DMS53 (cell line): ENCODE measurements at regions not wholly inside any gene's neighbourhood (a gene's known extent, or its start where the extent isn't known, plus 50 kb on each side); places are given as distances from the start of the nearest gene placed in this dataset.
"Not testable (repeated sequence)": the region's sequence is repeated elsewhere in the genome, so short reads cannot be mapped to it uniquely, and the experiment has no call there.

Source experiments
- DNase-seq: peaks from one replicate; lab custom pipeline; 2025; lab: John Stamatoyannopoulos, UW

GRCh38 chr6:106799031-106799894, 169.9 kb downstream of the QRSL1 start:
- no peak for DNase-seq

DNA sequence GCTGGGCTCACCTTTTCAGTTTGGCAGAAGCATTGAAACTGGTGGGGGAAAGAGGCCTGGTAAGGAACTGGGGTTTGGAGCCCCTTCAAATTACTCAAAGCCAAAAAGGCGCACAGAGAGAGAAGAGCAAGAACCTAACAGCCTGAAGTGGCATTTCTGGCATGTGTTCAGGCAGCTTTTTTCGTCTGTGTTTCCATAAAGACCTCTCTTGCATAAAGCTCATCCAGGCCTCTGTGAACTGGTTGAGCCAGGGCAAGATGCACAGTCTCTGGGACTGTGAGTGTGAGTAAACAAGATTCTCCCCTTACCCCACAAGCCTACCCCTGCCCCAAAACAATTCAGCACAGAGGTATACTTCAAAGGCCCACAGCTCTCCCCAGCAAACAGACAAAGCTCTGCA, 167.8 kb downstream of the QRSL1 start:
- no peak for DNase-seq

DNA sequence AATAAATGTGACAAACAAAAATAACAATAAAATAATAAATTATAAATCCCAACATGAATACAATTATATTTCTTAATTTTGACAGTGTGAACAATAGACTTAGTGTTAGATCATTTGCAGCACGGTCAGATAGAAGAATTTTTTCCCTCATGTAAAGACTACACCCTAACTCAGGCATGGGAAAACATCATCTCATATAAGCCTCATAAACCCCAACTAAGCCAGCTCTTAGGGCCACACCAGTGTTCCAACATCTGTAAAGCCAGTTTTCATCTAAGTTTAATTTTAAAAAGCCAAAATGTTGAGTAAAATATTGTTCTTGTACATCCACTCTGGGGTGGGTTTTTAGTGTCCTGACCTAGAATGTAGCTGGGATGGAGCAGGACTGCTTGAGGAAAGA, 167.4 kb downstream of the QRSL1 start:
- no peak for DNase-seq

DNA sequence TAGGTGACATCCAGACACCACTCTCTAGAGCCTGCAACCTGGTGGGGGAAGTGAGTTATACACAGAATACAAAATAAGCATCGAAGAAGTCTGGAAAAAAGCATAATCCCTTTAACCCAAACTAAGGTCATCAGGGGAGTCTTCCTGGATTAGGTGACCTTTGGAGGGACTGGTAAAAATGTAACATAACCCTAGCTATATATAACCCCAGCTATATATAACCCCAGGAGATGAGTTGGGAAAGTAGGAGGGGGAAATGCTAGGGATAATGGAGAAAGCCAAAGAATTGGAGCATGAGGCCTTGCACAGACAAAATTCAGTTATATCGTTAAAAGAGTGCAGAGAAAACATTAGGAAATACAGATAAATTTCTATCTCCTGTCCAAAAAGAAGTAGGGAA, 164.8 kb downstream of the QRSL1 start:
- no peak for DNase-seq

DNA sequence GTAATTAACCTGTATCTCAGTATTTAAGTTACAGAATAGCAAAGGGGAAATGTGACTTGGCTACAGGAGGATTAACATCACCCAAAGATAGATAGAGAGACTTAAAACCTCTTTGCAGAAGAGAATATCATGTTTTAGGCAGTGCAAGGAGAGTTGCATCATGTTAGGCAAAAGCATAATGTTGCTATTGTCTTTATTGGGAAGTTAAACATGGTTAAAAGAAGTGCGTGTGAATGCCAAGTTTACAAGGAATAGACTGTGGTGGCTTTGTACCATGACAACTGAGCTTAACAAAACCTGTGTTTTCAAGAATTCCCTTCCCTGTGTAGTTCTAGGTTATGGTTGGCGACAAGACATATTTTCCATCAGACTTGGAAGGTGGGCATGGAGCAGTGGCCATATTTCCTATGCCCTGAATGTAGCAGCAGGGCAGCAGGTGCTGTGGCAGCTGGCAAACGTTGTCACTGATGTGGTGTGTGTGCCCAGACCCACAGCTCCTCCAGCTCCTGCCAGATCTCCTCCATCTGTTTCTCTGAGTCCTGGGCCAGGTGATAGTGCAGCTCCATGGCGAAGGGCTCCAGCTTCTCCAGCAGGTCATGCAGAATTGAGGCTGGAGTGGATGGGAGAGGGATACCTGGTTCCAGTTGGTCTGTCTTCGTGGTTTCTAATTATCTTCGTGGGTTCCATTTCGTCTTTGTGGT, 163.3 kb downstream of the QRSL1 start:
- no peak for DNase-seq

DNA sequence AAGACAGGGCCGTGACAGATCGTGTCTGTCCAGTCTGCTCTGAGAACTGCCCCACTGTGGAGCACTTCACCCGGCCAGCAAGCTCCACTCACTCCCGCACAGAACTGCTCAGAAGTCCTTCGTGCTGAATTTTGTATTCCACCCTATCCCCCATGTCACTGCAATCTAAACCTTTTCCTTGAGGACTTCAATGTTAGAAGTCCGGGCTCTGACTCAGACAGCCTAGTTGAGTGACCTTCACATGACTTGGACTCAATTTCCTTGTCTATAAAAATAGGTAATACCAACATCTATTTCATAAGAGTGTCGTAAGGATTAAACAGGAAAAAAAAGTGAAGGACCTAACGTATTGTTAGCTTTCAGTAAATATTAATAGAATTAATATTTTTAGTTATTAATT, 161.6 kb downstream of the QRSL1 start:
- no peak for DNase-seq

GRCh38 chr6:106790149-106790770, 160.9 kb downstream of the QRSL1 start:
- DNase-seq: no peak

- DNase-seq: peak; percentile 22
Measured at GRCh38 chr6:106789428-106790148, 160.2 kb downstream of the QRSL1 start.

DNA sequence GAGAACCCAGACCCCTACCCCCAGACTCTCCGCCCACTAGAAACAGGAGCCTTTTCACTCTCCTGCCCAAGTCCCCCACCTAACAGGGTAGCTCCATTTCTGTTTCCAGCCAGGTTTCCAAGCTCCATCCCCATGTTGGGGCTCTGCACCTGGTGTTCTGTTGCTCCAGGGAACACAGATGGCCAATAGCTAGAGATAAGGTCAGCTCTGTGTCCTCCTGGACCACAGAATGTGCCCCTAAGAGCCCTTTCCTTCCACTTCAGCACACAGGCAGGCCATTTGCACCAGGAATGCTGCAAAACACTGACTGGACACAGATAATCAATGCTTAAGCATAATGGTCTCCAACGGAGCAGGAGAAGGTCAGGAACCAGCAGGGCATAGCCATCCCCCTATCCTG, 159.4 kb downstream of the QRSL1 start:
- DNase-seq: no peak

GRCh38 chr6:106787327-106788196, 158.2 kb downstream of the QRSL1 start:
- no peak for DNase-seq

GRCh38 chr6:106785298-106785697, 155.9 kb downstream of the QRSL1 start:
- DNase-seq: no peak

- DNase-seq: peak; percentile 31
Measured at GRCh38 chr6:106783640-106784566, 154.5 kb downstream of the QRSL1 start.

DNA sequence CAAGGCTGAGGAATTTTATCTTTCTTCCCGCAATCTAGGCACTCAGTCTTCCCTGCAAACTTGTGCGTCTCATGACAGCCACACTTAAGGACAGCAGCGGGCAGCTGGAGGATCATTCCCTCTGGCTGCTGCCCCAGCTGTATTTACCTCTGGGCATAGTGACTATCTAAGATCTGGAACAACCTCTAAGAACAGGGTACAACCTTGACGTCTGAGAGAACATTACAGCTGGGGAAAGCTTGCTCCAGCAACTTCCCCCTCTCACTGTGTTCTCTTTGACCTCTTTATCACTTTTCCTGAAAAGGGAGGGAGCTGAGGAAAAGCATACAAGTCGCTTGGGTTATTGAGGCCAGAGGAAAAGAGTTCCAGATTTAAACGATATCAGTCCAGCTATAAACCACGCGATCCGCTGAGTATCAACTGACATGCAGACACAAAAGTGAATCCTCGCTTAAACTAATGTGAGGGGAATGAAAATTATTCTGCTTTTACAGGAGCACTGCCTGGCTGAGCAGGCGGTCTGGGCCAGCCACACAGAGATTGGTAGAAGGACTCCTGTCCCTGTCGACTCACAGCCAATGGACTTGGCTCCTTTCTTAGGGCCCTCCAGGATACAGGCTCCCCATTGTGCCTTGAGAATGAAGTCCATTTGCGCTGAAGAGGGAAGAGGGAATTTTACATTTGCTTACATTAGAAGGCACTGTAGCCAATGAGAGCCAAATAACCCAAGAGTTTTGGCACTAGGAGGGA, 153.3 kb downstream of the QRSL1 start:
- no peak for DNase-seq

DNA sequence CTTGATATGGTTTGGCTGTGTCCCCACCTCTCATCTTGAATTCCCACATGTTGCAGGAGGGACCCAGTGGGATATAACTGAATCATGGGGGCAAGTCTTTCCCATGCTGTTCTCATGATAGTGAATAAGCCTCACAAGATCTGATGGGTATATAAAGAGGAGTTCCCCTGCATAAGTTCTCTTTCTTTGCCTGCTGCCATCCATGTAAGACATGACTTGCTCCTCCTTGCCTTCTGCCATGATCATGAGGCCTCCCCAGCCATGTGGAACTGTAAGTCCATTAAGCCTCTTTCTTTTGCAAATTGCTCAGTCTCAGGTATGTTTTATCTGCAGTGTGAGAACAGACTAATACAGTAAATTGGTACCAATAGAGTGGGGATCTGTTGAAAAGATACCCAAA, 150.2 kb downstream of the QRSL1 start:
- DNase-seq: not testable (repeated sequence)

- DNase-seq: no peak
Measured at GRCh38 chr6:106778943-106779342, 149.6 kb downstream of the QRSL1 start.

GRCh38 chr6:106773996-106774629, 144.7 kb downstream of the QRSL1 start:
- DNase-seq: no peak

- DNase-seq: peak; percentile 64
Measured at GRCh38 chr6:106773522-106773921, 144.1 kb downstream of the QRSL1 start.

DNA sequence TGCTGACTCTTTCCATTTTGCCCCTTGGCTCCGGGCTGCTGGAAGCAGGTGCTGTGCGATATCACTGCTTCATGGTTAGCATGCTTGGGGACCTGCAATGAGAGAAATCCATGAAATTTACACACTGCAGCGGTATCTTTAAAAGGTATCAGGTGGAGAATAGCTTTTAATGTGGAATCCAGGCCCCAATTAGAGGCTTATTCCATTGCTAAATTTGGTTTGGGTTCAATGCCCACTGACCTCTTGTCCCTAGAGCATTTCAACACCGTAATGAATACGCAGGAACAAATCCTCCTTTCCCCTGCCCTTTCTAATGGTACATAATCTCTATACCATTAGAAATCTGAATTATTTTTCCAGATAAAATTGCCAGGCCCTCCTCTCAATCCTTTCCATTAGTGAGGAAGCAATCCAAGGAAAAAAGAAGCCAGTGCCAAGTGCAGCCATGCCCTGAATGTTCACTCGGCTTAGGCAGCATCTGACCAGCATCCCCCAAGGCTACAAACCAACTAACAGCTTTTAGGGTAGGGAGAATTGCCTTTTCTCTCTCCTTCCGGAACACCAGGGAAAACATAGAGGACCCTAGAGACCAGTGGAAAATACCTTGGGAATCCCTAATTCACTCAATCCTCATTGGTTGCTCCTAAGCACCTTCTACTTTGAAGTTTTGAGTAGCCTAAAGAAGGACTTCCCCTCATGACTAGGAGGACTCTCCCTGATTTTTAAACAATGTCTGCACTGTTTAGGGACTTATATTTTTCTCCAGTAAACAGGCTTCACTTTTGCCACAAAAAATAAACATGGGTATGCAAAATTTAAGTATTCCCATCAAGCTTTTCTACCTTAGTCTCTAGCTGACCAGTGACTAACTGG, 143.1 kb downstream of the QRSL1 start:
- no peak for DNase-seq
